GM19035 (cell line): ENCODE measurements at regions not wholly inside any gene's neighbourhood (a gene's known extent, or its start where the extent isn't known, plus 50 kb on each side); places are given as distances from the start of the nearest gene placed in this dataset.
"Not testable (repeated sequence)": the region's sequence is repeated elsewhere in the genome, so short reads cannot be mapped to it uniquely, and the experiment has no call there.

Source experiments
- ATAC-seq: cut with Tn5 transposase; IDR thresholded peaks from one replicate; pipeline ENCODE4 v1.9.1; 2021; ENCODE audit not compliant: unreplicated experiment

- ATAC-seq, result not testable (repeated sequence)
Measured at GRCh38 chr1:147103416-147104155, 68.7 kb downstream of the PRKAB2 start.

- no peak for ATAC-seq
Measured at GRCh38 chr1:147099192-147099591, 73.1 kb downstream of the PRKAB2 start.

- ATAC-seq, result not testable (repeated sequence)
Measured at GRCh38 chr1:147098338-147098973, 73.8 kb downstream of the PRKAB2 start.

GRCh38 chr1:147095691-147096090, 76.6 kb downstream of the PRKAB2 start:
- ATAC-seq, result no peak

GRCh38 chr1:147091801-147092200, 80.5 kb downstream of the PRKAB2 start:
- ATAC-seq, result no peak

GRCh38 chr1:147089457-147089856, 82.8 kb downstream of the PRKAB2 start:
- ATAC-seq, result no peak

- ATAC-seq, result no peak
Measured at GRCh38 chr1:147086129-147086528, 86.1 kb downstream of the PRKAB2 start.

- peak; percentile 76 for ATAC-seq
Measured at GRCh38 chr1:147084273-147085096, 87.8 kb downstream of the PRKAB2 start.

GRCh38 chr1:147083919-147084272, 88.4 kb downstream of the PRKAB2 start:
- ATAC-seq, result peak; percentile 8

- ATAC-seq, result no peak
Measured at GRCh38 chr1:147080671-147081394, 91.4 kb downstream of the PRKAB2 start.

GRCh38 chr1:147080006-147080661, 92.1 kb downstream of the PRKAB2 start:
- ATAC-seq, result no peak

GRCh38 chr1:147079400-147080005, 92.8 kb downstream of the PRKAB2 start:
- no peak for ATAC-seq

GRCh38 chr1:147078606-147079399, 93.5 kb downstream of the PRKAB2 start:
- ATAC-seq, result no peak

GRCh38 chr1:147077936-147078605, 94.2 kb downstream of the PRKAB2 start:
- no peak for ATAC-seq

GRCh38 chr1:147077523-147077922, 94.7 kb downstream of the PRKAB2 start:
- ATAC-seq, result no peak

- no peak for ATAC-seq
Measured at GRCh38 chr1:147077081-147077480, 95.2 kb downstream of the PRKAB2 start.

- no peak for ATAC-seq
Measured at GRCh38 chr1:147076442-147076841, 95.8 kb downstream of the PRKAB2 start.

- no peak for ATAC-seq
Measured at GRCh38 chr1:147072482-147073432, 99.5 kb downstream of the PRKAB2 start.
